ENCODE measurements at regions not wholly inside any gene's neighbourhood (a gene's known extent, or its start where the extent isn't known, plus 50 kb on each side); places are given as distances from the start of the nearest gene placed in this dataset.

DNA sequence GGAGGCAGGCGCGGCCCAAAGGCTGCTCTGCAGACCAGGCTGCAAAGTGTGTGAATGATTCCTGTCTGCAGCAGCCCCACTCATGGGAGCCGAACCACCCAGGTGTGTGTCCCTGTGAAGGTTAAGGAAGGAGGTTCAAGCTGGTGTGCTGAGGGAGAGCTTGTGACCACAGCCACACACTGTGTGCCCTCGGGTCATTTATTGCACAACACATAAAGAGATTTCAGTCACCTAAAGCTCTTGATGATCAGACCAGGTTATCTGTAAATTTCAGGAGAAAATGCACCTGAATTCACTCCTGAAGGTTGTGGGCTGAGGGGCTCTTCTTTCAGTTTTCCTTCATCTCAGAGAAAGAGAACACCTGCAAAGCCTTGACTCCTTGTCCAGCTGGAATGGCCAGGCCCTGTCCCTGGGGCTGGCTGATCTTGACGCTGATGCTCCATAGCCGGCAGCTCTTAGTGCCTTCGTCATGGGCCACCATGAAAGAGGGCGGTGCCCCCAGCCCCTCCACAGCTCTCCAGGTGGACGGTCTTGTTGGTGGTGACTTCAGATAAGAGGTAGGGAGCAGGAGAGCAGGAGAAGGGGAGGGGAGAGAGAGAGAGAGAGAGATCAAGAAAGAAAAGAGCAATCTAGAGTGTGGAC, 110.8 kb upstream of the C1QTNF9B start:
- ATAC-seq (ENCODE audit: low FRiP score) = no peak
- DNase-seq (ENCODE audit: low spot score) = no peak
- TF ChIP-seq CTCF (IDR thresholded peaks at IDR 0.05) = no peak

DNA sequence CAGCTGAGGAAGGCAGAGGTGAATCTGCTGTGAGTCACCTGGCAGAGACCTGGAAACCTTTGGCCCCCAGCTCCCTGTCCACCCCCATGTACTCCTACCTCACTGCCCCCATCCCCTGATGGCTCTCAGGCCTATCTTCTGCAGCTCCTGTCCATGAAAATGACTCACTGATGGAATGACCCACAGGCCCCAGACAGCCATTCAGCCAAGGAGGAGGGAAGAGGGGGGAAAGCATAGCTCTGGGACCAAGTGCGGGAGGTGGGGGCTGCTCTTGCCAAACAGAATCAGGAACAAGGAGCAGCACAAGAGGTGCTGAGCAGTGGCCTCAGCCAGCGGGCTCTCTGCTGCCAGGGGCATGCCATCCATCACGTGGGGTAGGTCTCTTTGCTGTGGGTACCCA, 111.4 kb upstream of the C1QTNF9B start:
- no peak for ATAC-seq (ENCODE audit: low FRiP score)
- no peak for TF ChIP-seq CTCF (IDR thresholded peaks at IDR 0.05)
- DNase-seq (ENCODE audit: low spot score) = no peak

DNA sequence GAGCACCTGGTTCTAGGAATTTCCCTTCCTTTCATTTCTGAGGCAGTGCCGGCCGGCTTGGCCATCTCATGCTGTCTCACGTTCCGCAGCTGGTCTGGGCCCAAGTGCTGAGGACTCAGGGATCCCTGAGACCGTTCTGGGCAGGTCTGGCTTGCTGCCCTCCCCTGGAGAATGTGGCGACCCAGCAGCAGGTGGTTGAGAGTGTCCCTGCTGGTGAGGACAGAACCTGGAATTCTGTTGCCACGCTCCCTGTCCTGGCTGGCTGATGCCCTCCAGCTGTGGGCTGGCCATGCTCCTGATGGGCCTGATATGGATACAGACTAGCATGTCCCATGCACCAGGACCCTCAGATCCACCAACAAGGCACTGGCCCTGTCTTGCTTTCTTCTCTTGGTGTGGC, 114.0 kb upstream of the C1QTNF9B start:
- ATAC-seq (ENCODE audit: low FRiP score) (no peak), DNase-seq (ENCODE audit: low spot score) (no peak)
- TF ChIP-seq CTCF (IDR thresholded peaks at IDR 0.05) = no peak

DNA sequence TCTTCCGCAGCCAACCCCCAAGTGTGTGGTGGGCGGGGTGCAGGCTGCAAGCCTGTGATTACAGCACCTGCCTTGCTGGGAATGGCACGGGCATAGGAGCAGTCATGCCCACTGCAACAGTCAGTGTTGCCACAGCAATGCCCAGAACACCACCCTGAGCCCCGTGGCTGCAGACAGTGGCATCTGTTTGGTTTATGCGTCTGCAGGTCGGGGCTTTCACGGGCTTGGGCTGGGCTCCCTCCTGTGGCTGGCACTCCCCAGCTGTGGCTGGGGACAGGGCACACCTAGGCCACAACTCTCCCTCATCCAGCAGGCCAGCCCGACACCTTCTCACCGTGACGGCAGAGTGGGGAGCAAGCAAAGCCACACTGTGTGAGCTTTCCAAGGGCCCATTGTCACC, 115.3 kb upstream of the C1QTNF9B start:
- no peak for DNase-seq (ENCODE audit: low spot score)
- no peak for ATAC-seq (ENCODE audit: low FRiP score)
- no peak for TF ChIP-seq CTCF (IDR thresholded peaks at IDR 0.05)

GRCh38 chr13:24013189-24013588, 115.9 kb upstream of the C1QTNF9B start:
- no peak for DNase-seq (ENCODE audit: low spot score)
- ATAC-seq (ENCODE audit: low FRiP score) = no peak
- TF ChIP-seq CTCF (IDR thresholded peaks at IDR 0.05) = no peak

DNA sequence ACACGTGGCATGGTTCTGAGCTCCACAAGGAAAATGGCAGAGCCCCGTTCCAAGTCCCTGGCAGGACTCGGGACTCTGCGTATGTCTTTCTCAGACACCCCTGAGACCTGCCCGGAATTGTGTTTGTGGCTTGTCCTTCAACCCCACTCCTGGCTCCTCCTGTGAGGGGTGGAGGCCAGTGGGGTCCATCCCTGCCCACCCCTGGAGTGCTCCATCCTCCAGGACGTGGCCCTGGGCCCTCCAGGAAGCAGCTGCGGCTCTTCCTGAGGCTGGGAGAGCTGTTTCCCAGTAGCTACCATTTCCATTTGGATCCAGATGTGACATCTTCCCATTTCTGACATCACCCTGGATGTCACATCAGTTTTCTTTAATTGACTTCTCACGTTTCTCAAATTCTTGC, 118.7 kb upstream of the C1QTNF9B start:
- no peak for DNase-seq (ENCODE audit: low spot score)
- no peak for ATAC-seq (ENCODE audit: low FRiP score)
- TF ChIP-seq CTCF (IDR thresholded peaks at IDR 0.05) = no peak

GRCh38 chr13:24022568-24022967, 125.3 kb upstream of the C1QTNF9B start:
- no peak for DNase-seq (ENCODE audit: low spot score)
- TF ChIP-seq CTCF (IDR thresholded peaks at IDR 0.05) = no peak
- no peak for ATAC-seq (ENCODE audit: low FRiP score)

Measured in omental fat pad (tissue), 3 donors.